Upper lobe of left lung (tissue), 6 donors: ENCODE measurements at regions not wholly inside any gene's neighbourhood (a gene's known extent, or its start where the extent isn't known, plus 50 kb on each side); places are given as distances from the start of the nearest gene placed in this dataset.

ENCODE experiments used
- ATAC-seq, 2 donors: fragments of 200-7000 bp; cut with Tn5 transposase; one replicate each; pipeline ENCODE4 v1.9.1; 2022; ENCODE audit warnings: mild to moderate bottlenecking in 2 of 2, moderate library complexity in 2 of 2; ENCODE audit not compliant: low FRiP score in 2 of 2
- DNase-seq, 2 donors: peaks; one replicate each; pipeline ENCODE4 v3.0.0-alpha.2; 2019 to 2020
- H3K27ac ChIP-seq, 4 donors: fragments of 200-600 bp; sonication (generic); one replicate each; pipeline ENCODE4 v1.5.1; 2016 to 2019
- H3K27me3 ChIP-seq, 4 donors: fragments of 200-600 bp; sonication (generic); one replicate each; pipeline ENCODE4 v1.5.1; 2017 to 2019
- H3K36me3 ChIP-seq, 4 donors: fragments of 200-600 bp; sonication (generic); one replicate each; pipeline ENCODE4 v1.5.1; 2016 to 2019
- H3K4me1 ChIP-seq, 4 donors: fragments of 200-600 bp; sonication (generic); one replicate each; pipeline ENCODE4 v1.5.1; 2018 to 2019
- H3K4me3 ChIP-seq, 4 donors: fragments of 200-600 bp; sonication (generic); one replicate each; pipeline ENCODE4 v1.5.1; 2017 to 2019; ENCODE audit warnings: mild to moderate bottlenecking in 2 of 4, moderate library complexity in 1 of 4
- H3K9me3 ChIP-seq, 4 donors: fragments of 200-600 bp; sonication (generic); one replicate each; pipeline ENCODE4 v1.5.1; 2018 to 2019
- CTCF ChIP-seq, 6 experiments: fragments of 450-650 bp in 4 of 6; fragments of 200-600 bp in 2 of 6; sonication (generic) in 2 of 6; IDR thresholded peaks; one replicate each; pipeline ENCODE4 v1.5.1; 2016 to 2019; ENCODE audit warnings: antibody characterized with exemption in 6 of 6
- EP300 ChIP-seq, 4 donors: sonication (generic); formaldehyde crosslinking; IDR thresholded peaks; one replicate each; pipeline ENCODE4 v1.5.1; 2017; ENCODE audit warnings: antibody characterized with exemption in 4 of 4, control low read depth in 2 of 4
- POLR2A ChIP-seq, 4 donors: fragments of 450-650 bp; IDR thresholded peaks; one replicate each; pipeline ENCODE4 v1.5.1; 2016 to 2017; ENCODE audit warnings: antibody characterized with exemption in 4 of 4, mild to moderate bottlenecking in 2 of 4
- POLR2AphosphoS5 ChIP-seq, 2 donors: sonication (generic); formaldehyde crosslinking; IDR thresholded peaks; one replicate each; pipeline ENCODE4 v1.5.1; 2017; ENCODE audit warnings: antibody characterized with exemption in 2 of 2
- WGBS, 2 donors: methylation state at CpG; one replicate each; pipeline ENCODE4 v1.1.5; 2017 to 2018; 5-methylcytosine and 5-hydroxymethylcytosine counted together
- donor health status: DM: no; HTN: no; CAD: no; lungs with moderate emphysema.
- donor health status: DM: no; HTN: yes; CAD: no; lungs with severe emphysema.

DNA sequence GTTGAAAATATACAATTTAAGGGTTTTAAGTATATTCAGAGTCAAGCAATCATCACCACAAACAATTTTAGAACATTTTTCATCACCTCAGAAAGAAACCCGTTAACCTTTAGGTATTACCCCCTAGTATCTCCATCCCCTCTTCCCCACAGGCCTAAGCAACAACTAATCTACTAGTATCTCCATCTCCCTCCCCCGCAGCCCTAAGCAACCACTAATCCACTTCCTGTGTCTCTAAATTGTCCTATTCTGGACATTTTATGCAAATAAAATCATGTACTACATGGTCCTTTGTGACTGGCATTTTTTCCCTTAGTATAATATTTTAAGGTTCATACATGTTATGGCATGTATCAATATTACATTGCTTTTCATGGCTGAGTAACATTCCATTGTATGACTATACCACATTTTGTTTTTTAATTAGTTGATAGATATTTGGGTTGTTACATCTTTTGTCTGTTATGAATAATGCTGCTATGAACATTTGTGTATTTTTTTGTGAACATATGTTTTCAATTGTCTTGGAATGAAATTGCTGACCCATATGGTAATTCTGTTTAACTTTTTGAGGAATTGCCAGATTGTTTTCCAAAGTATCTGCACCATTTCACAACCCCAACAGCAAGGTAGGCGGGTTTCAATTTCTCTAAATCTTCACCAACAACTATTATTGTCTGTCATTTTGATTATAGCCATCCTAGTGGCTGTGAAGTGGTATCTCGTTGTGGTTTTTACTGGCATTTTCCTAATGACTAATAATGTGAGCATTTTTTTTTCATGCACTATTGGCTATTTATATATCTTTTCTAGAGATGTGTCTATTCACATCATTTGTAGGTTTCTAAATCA is 215.6 kb upstream of the CD96 start:
- ATAC-seq (no peak), DNase-seq (no peak)
- Histone ChIP-seq H3K9me3 (no peaks in the 10 kb centered on the region), H3K36me3 (no peaks in the 10 kb centered on the region), H3K27me3 (no peaks in the 10 kb centered on the region), H3K27ac (no peak overlapping the region), H3K4me3 (no peak overlapping the region), H3K4me1 (peaks cover 0 to 5% (median 3%) of the 10 kb centered on the region in 4 donors)
- WGBS, 2 donors, result 87 to 93% methylated on average over 4 of the region's 4 CpGs
- TF ChIP-seq EP300 (IDR thresholded peaks at IDR 0.05), result no peak
- no peak for TF ChIP-seq POLR2A (IDR thresholded peaks at IDR 0.05)
- TF ChIP-seq POLR2AphosphoS5 (IDR thresholded peaks at IDR 0.05), result no peak
- no peak for TF ChIP-seq CTCF (IDR thresholded peaks at IDR 0.05)

DNA sequence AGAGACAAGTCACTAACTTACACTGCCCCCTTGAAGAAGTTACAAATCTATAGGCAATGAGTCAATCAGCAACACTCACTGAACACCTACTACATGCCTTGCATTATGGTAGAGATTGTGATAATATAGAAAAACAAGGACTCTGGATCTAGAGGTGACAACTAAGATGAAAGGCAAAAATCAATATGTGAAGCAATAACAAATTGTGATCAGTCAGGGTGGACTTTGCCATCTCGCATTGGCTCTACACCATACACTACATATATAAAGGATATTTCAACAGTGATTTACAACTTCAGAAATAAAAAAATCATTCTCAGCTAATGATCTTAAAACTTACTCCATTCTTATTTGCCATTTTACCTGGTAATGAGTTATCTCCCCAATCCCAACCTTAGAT is 210.7 kb upstream of the CD96 start:
- H3K27me3 ChIP-seq, result no peaks in the 10 kb centered on the region
- TF ChIP-seq POLR2A (IDR thresholded peaks at IDR 0.05) (no peak), POLR2AphosphoS5 (IDR thresholded peaks at IDR 0.05) (no peak), CTCF (IDR thresholded peaks at IDR 0.05) (no peak), EP300 (IDR thresholded peaks at IDR 0.05) (no peak)
- DNase-seq, result no peak
- H3K4me3 ChIP-seq, result no peak overlapping the region
- H3K4me1 ChIP-seq, result no peaks in the 10 kb centered on the region
- no peak overlapping the region for H3K27ac ChIP-seq
- 42 to 91% methylated on average over 1 of the region's 1 CpG for WGBS, 2 donors
- H3K9me3 ChIP-seq, result no peaks in the 10 kb centered on the region
- H3K36me3 ChIP-seq, result no peaks in the 10 kb centered on the region
- ATAC-seq, result no peak

DNA sequence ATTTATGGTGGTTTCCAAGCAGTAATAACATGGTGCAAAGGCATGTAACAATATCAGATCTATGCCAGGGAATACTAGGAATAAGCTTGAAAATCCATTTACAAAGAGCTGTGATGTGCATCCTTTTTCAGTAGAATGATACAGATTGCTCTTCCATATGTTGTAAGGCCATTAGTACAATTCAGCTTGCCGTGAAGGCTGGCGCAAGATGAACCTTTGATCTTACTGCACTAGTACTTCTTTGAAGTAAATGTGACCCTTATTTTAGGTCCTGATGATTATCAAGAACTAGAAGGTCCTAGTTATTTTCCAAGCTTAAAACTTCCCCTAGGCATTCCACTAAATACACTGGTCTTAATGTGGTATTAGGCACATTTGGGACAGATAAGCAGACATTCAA is 210.1 kb upstream of the CD96 start:
- no peak for ATAC-seq
- H3K9me3 ChIP-seq, result no peaks in the 10 kb centered on the region
- no peak for DNase-seq

DNA sequence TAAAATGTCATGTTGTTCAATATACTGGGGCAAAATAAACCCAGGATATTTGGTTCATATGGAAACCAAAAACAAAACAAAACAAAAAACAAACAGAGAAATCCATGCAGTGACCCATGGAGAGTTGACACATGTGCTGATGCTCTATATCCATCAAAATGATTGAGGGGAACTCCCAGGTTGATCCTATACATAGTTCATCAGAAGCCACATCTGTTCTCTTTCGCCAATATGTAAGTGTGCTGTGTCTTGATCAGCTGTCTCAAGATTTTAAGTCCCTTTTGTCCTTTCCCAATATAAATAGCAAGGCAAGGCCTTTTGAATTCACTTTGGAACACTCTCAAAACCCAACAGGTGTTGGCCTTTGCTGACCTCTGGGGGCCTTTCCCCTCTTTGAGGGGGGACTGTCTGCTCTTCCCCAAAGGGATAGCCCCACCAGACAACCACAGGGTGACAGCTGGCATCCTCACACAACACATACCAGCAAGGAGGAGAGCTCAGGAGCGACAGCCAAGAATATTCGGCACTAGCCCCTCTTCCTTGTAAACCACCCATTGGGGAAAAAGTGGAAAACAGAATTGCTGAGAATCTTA is 209.4 kb upstream of the CD96 start:
- H3K36me3 ChIP-seq, result no peaks in the 10 kb centered on the region
- no peaks in the 10 kb centered on the region for H3K4me1 ChIP-seq
- WGBS, 2 donors, result 85 to 94% methylated on average over 3 of the region's 3 CpGs
- no peak for TF ChIP-seq EP300 (IDR thresholded peaks at IDR 0.05)
- TF ChIP-seq POLR2A (IDR thresholded peaks at IDR 0.05), result no peak
- TF ChIP-seq CTCF (IDR thresholded peaks at IDR 0.05), result no peak
- TF ChIP-seq POLR2AphosphoS5 (IDR thresholded peaks at IDR 0.05), result no peak
- no peaks in the 10 kb centered on the region for H3K27me3 ChIP-seq
- no peak overlapping the region for H3K27ac ChIP-seq
- no peak overlapping the region for H3K4me3 ChIP-seq
- no peak for DNase-seq
- ATAC-seq, result no peak
- no peaks in the 10 kb centered on the region for H3K9me3 ChIP-seq

More for the DNA sequence above, 210.1 kb upstream of the CD96 start:
- no peaks in the 10 kb centered on the region for H3K4me1 ChIP-seq
- WGBS, 2 donors, result 93% methylated on average over 2 of the region's 2 CpGs
- no peaks in the 10 kb centered on the region for H3K36me3 ChIP-seq
- H3K4me3 ChIP-seq, result no peak overlapping the region
- TF ChIP-seq POLR2A (IDR thresholded peaks at IDR 0.05), result no peak
- TF ChIP-seq POLR2AphosphoS5 (IDR thresholded peaks at IDR 0.05), result no peak
- TF ChIP-seq EP300 (IDR thresholded peaks at IDR 0.05), result no peak
- H3K27me3 ChIP-seq, result no peaks in the 10 kb centered on the region
- H3K27ac ChIP-seq, result no peak overlapping the region

DNA sequence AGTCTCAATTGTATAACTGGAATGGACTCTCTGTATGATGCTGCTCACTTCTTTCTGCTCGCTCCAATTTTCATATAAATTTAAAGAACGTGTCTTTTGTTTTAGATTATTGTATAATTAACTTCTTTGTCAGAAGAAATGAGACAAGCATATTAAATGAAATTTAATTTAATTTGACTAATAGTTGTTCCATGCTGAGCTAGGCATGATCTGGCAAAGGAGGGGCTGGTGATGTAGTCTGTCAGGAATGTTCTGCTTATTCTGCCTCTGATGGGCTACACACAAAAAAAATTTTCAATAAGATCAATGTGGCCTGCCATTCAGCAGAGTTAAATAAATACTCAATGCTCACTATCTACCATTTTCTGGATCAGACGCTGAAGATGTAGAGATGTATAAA is 208.4 kb upstream of the CD96 start:
- ATAC-seq (no peak), DNase-seq (no peak)
- Histone ChIP-seq H3K27me3 (no peaks in the 10 kb centered on the region), H3K27ac (no peak overlapping the region), H3K9me3 (no peaks in the 10 kb centered on the region), H3K4me3 (no peak overlapping the region), H3K4me1 (no peaks in the 10 kb centered on the region), H3K36me3 (no peaks in the 10 kb centered on the region)
- TF ChIP-seq POLR2A (IDR thresholded peaks at IDR 0.05), result no peak
- TF ChIP-seq EP300 (IDR thresholded peaks at IDR 0.05), result no peak
- TF ChIP-seq CTCF (IDR thresholded peaks at IDR 0.05), result no peak
- TF ChIP-seq POLR2AphosphoS5 (IDR thresholded peaks at IDR 0.05), result no peak
- 91 to 94% methylated on average over 3 of the region's 3 CpGs for WGBS, 2 donors
